IMR-90 (cell line): ENCODE measurements at regions not wholly inside any gene's neighbourhood (a gene's known extent, or its start where the extent isn't known, plus 50 kb on each side); places are given as distances from the start of the nearest gene placed in this dataset.

Experiments
- ATAC-seq: fragments of 200-7000 bp; cut with Tn5 transposase; 2 replicates; pipeline ENCODE4 v1.9.1; 2020; ENCODE audit warnings: low read depth, mild to moderate bottlenecking, moderate library complexity
- BruUV-seq: library from RNA; stranded (reverse); fragments of 400-500 nt; replicated peaks from 2 replicates; lab custom pipeline; 2021; lab: Mats Ljungman, UMichigan
- CTCF ChIA-PET: fragments of 300-600 bp; formaldehyde crosslinking; extraction: SDS; loops from one replicate; lab custom pipeline; 2021; ENCODE audit warnings: antibody characterized with exemption; lab: Yijun Ruan, JAX
- POLR2A ChIA-PET: fragments of 300-600 bp; sonication (Branson Sonifier 250); formaldehyde crosslinking; loops from one replicate; lab custom pipeline; 2022; ENCODE audit warnings: antibody characterized with exemption; ENCODE audit not compliant: unreplicated experiment; lab: Charles Lee
- DNase-seq: peaks from one replicate; pipeline ENCODE4 v3.0.0; 2013
- H2AFZ ChIP-seq: replicated peaks from 2 replicates; pipeline ENCODE3; 2013; ENCODE audit warnings: low read length, mild to moderate bottlenecking; ENCODE audit not compliant: poor library complexity
- H2AK5ac ChIP-seq: 2 replicates; pipeline ENCODE4 v1.6.1; 2013; ENCODE audit warnings: low read depth, low read length, inconsistent platforms
- H2AK9ac ChIP-seq: replicated peaks from 2 replicates; pipeline ENCODE3; 2013; ENCODE audit warnings: mild to moderate bottlenecking, low read depth, low read length, moderate library complexity; ENCODE audit not compliant: poor library complexity
- H2BK120ac ChIP-seq: 2 replicates; pipeline ENCODE4 v1.6.1; 2013; ENCODE audit warnings: low read depth, low read length, inconsistent platforms
- H2BK15ac ChIP-seq: 3 replicates; pipeline ENCODE4 v1.6.1; 2013; ENCODE audit warnings: low read depth, low read length, inconsistent platforms
- H2BK20ac ChIP-seq: 2 replicates; pipeline ENCODE4 v1.6.1; 2013; ENCODE audit warnings: low read depth, mild to moderate bottlenecking, inconsistent platforms, low read length, moderate library complexity
- H2BK5ac ChIP-seq: 2 replicates; pipeline ENCODE4 v1.6.1; 2013; ENCODE audit warnings: mild to moderate bottlenecking, low read depth, low read length, inconsistent platforms; ENCODE audit not compliant: poor library complexity, severe bottlenecking
- H3K14ac ChIP-seq: replicated peaks from 2 replicates; pipeline ENCODE4 v1.6.1; 2013; ENCODE audit warnings: low read depth, low read length, inconsistent platforms
- H3K18ac ChIP-seq: 2 replicates; pipeline ENCODE4 v1.6.1; 2013; ENCODE audit warnings: low read depth, low read length, control low read depth
- H3K23ac ChIP-seq: 2 replicates; pipeline ENCODE4 v1.6.1; 2013; ENCODE audit warnings: low read depth, low read length, inconsistent platforms
- H3K27ac ChIP-seq: 2 replicates; pipeline ENCODE4 v1.5.1; 2013; ENCODE audit warnings: mild to moderate bottlenecking, control low read depth, low read length; ENCODE audit not compliant: insufficient read depth
- H3K27me3 ChIP-seq: 2 replicates; pipeline ENCODE4 v1.6.1; 2013; ENCODE audit warnings: low read length; ENCODE audit not compliant: control insufficient read depth, insufficient read depth
- H3K36me3 ChIP-seq: 2 replicates; pipeline ENCODE4 v1.6.1; 2013; ENCODE audit warnings: low read length, mixed read lengths; ENCODE audit not compliant: control insufficient read depth, insufficient read depth
- H3K4ac ChIP-seq: 2 replicates; pipeline ENCODE4 v1.6.1; 2013; ENCODE audit warnings: low read depth, low read length, inconsistent platforms
- H3K4me1 ChIP-seq: 2 replicates; pipeline ENCODE4 v1.6.1; 2013; ENCODE audit warnings: low read length, mixed read lengths; ENCODE audit not compliant: control insufficient read depth, insufficient read depth
- H3K4me2 ChIP-seq: 2 replicates; pipeline ENCODE4 v1.6.1; 2013; ENCODE audit warnings: low read depth, mild to moderate bottlenecking, control low read depth, low read length, moderate library complexity
- H3K4me3 ChIP-seq: 2 replicates; pipeline ENCODE4 v1.5.1; 2013; ENCODE audit warnings: low read depth, mild to moderate bottlenecking, control low read depth, low read length, moderate library complexity; ENCODE audit not compliant: insufficient read depth
- H3K56ac ChIP-seq: 2 replicates; pipeline ENCODE4 v1.6.1; 2013; ENCODE audit warnings: low read length, inconsistent platforms; ENCODE audit not compliant: insufficient read depth; ENCODE audit errors: extremely low read depth
- H3K79me1 ChIP-seq, 2 experiments: 2 replicates each; pipeline ENCODE4 v1.6.1; 2013; ENCODE audit warnings: low read length in 2 of 2, inconsistent platforms in 1 of 2, low read depth in 1 of 2
- H3K9ac ChIP-seq: 2 replicates; pipeline ENCODE4 v1.6.1; 2013; ENCODE audit warnings: low read depth, low read length, control low read depth
- H3K9me1 ChIP-seq: 2 replicates; pipeline ENCODE4 v1.6.1; 2013; ENCODE audit warnings: low read length, inconsistent platforms; ENCODE audit not compliant: insufficient read depth
- H3K9me3 ChIP-seq: 2 replicates; pipeline ENCODE4 v1.6.1; 2013; ENCODE audit warnings: low read length; ENCODE audit not compliant: control insufficient read depth, insufficient read depth
- H4K20me1 ChIP-seq: 2 replicates; pipeline ENCODE4 v1.6.1; 2013; ENCODE audit warnings: low read length, inconsistent platforms; ENCODE audit not compliant: insufficient read depth
- H4K5ac ChIP-seq: 2 replicates; pipeline ENCODE4 v1.6.1; 2013; ENCODE audit warnings: mild to moderate bottlenecking, low read depth, low read length, control low read depth
- H4K8ac ChIP-seq, 2 experiments: 2 replicates each; pipeline ENCODE4 v1.6.1; 2013; ENCODE audit warnings: low read depth in 2 of 2, low read length in 2 of 2, control low read depth in 1 of 2, inconsistent platforms in 1 of 2
- H4K91ac ChIP-seq: 2 replicates; pipeline ENCODE4 v1.6.1; 2013; ENCODE audit warnings: low read depth, low read length, inconsistent platforms; ENCODE audit not compliant: insufficient read depth
- CEBPB ChIP-seq: IDR thresholded peaks from 2 replicates; pipeline ENCODE4 v1.6.1; 2012; ENCODE audit warnings: low read depth, low read length, improper control_type of control experiment
- CTCF ChIP-seq: conservative IDR thresholded peaks from 2 replicates; pipeline ENCODE4 v1.5.1; 2012; ENCODE audit warnings: mild to moderate bottlenecking, low read depth, low read length, improper control_type of control experiment
- FOS ChIP-seq: fragments of 150-350 bp; IDR thresholded peaks from 2 replicates; pipeline ENCODE4 v1.6.1; 2016; ENCODE audit warnings: low read depth, low read length
- WGBS, 2 experiments: methylation state at CpG; one replicate each; pipeline versions ENCODE4 v1.1.5 to v1.1.7; 2013; ENCODE audit warnings: missing lambda C conversion rate in 2 of 2; ENCODE audit not compliant: insufficient read length in 1 of 2; ENCODE audit errors: extremely low coverage in 2 of 2; 5-methylcytosine and 5-hydroxymethylcytosine counted together
- dilution Hi-C: fragments of 300-500 bp; cut with HindIII; formaldehyde crosslinking; loops from one replicate; pipeline ENCODE4 v1.14.3; 2018; ENCODE audit warnings: low sequenced_read_pairs; ENCODE audit not compliant: unreplicated experiment
- in situ Hi-C: fragments of 300-500 bp; cut with MboI; formaldehyde crosslinking; loops from 3 replicates; pipeline ENCODE4 v1.14.3; 2019; ENCODE audit warnings: low sequenced_read_pairs, inconsistent platforms, mixed read lengths
- intact Hi-C: fragments of 100-400 bp; cut with micrococcal nuclease; formaldehyde crosslinking; loops from 2 replicates; pipeline ENCODE4 v1.10.0; 2022

- no peak overlapping the region for H3K18ac ChIP-seq
- H2AFZ ChIP-seq = no peak overlapping the region
- H4K91ac ChIP-seq = no peak overlapping the region
- in situ Hi-C loops (no loop called here), intact Hi-C loops (no loop called here), dilution Hi-C loops (no loop called here)
- H3K27ac ChIP-seq = no peak overlapping the region
- BruUV-seq = no TSS peak
- ChIA-PET CTCF (interaction anchor here (0.6 kb wide), 1 partner anchor 13 kb away, joined by 3 read pairs; no protein-coding TSS in a partner anchor), POLR2A (no interaction called here)
- H3K4me2 ChIP-seq = no peak overlapping the region
- H4K5ac ChIP-seq = no peak overlapping the region
- no peak overlapping the region for H3K14ac ChIP-seq
- no peaks in the 10 kb centered on the region for H4K20me1 ChIP-seq
- H3K9me3 ChIP-seq = no peaks in the 10 kb centered on the region
- no peaks in the 10 kb centered on the region for H3K4me1 ChIP-seq
- H3K4me3 ChIP-seq = no peak overlapping the region
- no peaks in the 10 kb centered on the region for H3K9me1 ChIP-seq
- peak overlapping the region; percentile 10 for H2AK9ac ChIP-seq
- no peak overlapping the region for H3K56ac ChIP-seq
- peak; percentile 62 for DNase-seq
- H2BK5ac ChIP-seq = no peak overlapping the region
- H3K27me3 ChIP-seq = peaks cover 8% of the 10 kb centered on the region; the same call in 1 of the 2 replicates
- H2BK120ac ChIP-seq = no peak overlapping the region
- TF ChIP-seq CTCF (no peak), FOS (0 out of 2 replicates have a peak, but pooled peaks have one; percentile 38), CEBPB (no peak)
- ATAC-seq = peak; percentile 70
- H2BK20ac ChIP-seq = no peak overlapping the region
- peak overlapping the region; percentile 9; the same call in 1 of the 2 replicates for H2AK5ac ChIP-seq
- no peaks in the 10 kb centered on the region for H3K36me3 ChIP-seq
- no peak overlapping the region for H3K4ac ChIP-seq
- H3K23ac ChIP-seq = no peak overlapping the region
- no peak overlapping the region for H3K9ac ChIP-seq
- 83% methylated on average over 2 of the region's 7 CpGs; no CpG with 5 or more reads in 1 of the 2 experiments for WGBS, 2 experiments
- no peak overlapping the region for H2BK15ac ChIP-seq
- H4K8ac ChIP-seq = no peak overlapping the region
- H3K79me1 ChIP-seq = no peaks in the 10 kb centered on the region
These were observed 83.0 kb upstream of the ATF3 start for GRCh38 chr1:212525479-212526110.
